Liver (tissue), 3 donors: ENCODE measurements at regions not wholly inside any gene's neighbourhood (a gene's known extent, or its start where the extent isn't known, plus 50 kb on each side); places are given as distances from the start of the nearest gene placed in this dataset.

Experiments used
- GABPA ChIP-seq, 2 donors: IDR thresholded peaks in 1 of 2; conservative IDR thresholded peaks in 1 of 2; 2 replicates each; pipeline ENCODE4 v1.6.1; 2016; ENCODE audit warnings: antibody characterized with exemption in 2 of 2, mild to moderate bottlenecking in 1 of 2, moderate library complexity in 1 of 2
- JUND ChIP-seq, 2 donors: IDR thresholded peaks; 2 replicates each; pipeline ENCODE4 v1.6.1; 2016; ENCODE audit warnings: antibody characterized with exemption in 2 of 2
- YY1 ChIP-seq: IDR thresholded peaks from 2 replicates; pipeline ENCODE4 v1.6.1; 2016; ENCODE audit warnings: antibody characterized with exemption, mild to moderate bottlenecking
- TF ChIP-seq, protein P1 (sequence below): IDR thresholded peaks from 2 replicates; pipeline ENCODE4 v1.6.1; 2016; ENCODE audit warnings: antibody characterized with exemption
- TF ChIP-seq, protein P2 (sequence below): fragments of 150-350 bp; IDR thresholded peaks from 2 replicates; pipeline ENCODE4 v1.5.1; 2017; ENCODE audit warnings: improper control_type of control experiment, low read depth, low read length; ENCODE audit not compliant: missing input control
- donor health status: healthy.
- donor health status: healthy.

DNA sequence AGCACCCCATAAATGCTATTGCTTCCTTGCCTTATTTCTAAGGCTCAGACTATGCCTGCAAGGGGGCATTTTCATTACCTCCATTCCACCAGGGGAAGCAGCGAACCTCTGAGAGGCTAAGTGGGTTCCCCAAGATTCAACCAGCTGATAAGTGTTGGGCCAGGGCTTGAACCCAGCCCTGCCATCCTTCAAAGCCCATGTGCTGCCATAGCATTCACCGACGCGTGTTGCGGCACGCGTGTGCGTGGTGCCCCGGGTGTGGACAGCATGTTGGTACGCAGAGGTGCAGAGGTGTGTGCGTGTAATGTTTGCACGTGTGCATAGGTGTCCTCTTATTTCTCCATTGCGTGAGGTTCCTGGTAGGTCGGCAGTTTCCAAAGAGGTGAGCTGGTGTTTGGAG lies 66.0 kb upstream of the PPARA start:
- TF ChIP-seq, protein P1, sequence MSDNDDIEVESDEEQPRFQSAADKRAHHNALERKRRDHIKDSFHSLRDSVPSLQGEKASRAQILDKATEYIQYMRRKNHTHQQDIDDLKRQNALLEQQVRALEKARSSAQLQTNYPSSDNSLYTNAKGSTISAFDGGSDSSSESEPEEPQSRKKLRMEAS, result no peak
- TF ChIP-seq, protein P2, sequence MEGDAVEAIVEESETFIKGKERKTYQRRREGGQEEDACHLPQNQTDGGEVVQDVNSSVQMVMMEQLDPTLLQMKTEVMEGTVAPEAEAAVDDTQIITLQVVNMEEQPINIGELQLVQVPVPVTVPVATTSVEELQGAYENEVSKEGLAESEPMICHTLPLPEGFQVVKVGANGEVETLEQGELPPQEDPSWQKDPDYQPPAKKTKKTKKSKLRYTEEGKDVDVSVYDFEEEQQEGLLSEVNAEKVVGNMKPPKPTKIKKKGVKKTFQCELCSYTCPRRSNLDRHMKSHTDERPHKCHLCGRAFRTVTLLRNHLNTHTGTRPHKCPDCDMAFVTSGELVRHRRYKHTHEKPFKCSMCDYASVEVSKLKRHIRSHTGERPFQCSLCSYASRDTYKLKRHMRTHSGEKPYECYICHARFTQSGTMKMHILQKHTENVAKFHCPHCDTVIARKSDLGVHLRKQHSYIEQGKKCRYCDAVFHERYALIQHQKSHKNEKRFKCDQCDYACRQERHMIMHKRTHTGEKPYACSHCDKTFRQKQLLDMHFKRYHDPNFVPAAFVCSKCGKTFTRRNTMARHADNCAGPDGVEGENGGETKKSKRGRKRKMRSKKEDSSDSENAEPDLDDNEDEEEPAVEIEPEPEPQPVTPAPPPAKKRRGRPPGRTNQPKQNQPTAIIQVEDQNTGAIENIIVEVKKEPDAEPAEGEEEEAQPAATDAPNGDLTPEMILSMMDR, result no peak
- TF ChIP-seq YY1, result no peak
- no peak for TF ChIP-seq GABPA (IDR thresholded peaks at IDR 0.05 in 1 of 2, conservative IDR thresholded peaks at IDR 0.05 in 1 of 2)
- no peak for TF ChIP-seq JUND (IDR thresholded peaks at IDR 0.05)
